A673 (cell line): ENCODE measurements at regions not wholly inside any gene's neighbourhood (a gene's known extent, or its start where the extent isn't known, plus 50 kb on each side); places are given as distances from the start of the nearest gene placed in this dataset.

Experiments
- CTCF ChIP-seq: fragments of 300-800, 200-600 bp; sonication (generic); conservative IDR thresholded peaks from 2 replicates; pipeline ENCODE4 v1.5.1; 2017; ENCODE audit warnings: low read depth, mild to moderate bottlenecking, antibody characterized with exemption, low read length, moderate library complexity, mixed read lengths
- EZH2 ChIP-seq: fragments of 200-600 bp; sonication (generic); IDR thresholded peaks from 2 replicates; pipeline ENCODE4 v1.6.1; 2017; ENCODE audit warnings: borderline replicate concordance, low read depth, mild to moderate bottlenecking, mixed read lengths, antibody characterized with exemption, low read length; ENCODE audit not compliant: poor library complexity, severe bottlenecking

DNA sequence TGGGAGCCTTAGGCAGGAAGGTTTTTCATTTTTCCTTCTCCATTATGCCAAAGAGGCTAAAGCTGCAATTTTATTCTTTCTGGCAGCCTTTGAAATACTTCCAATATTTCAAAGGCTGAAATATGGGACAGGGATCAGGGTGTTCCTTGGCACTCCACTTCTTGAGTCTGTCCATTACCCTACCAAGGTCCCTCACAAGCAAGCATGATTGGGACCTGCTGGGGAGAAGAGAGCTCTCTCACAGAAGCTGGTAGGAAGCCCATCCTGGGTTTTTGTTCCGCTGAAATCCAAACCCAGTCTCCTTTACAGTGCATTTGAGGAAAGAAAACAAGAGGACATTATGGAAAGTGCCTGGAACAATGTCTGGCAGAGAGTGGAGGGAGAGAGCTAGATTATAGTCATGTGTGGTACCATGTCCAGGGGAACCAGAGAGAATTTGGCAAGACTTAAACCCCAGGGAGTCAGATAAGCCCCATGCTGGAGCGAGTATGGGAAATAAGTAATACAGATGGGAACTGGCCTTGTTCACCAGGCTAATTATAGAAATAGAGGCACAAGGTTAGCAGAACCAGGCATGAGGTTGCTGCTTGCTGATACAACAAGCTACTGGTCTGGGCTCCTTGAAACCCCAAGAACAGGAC, 104.7 kb downstream of the LSM5 start:
- TF ChIP-seq CTCF (no peak), EZH2 (no peak)
